GM19463 (cell line): ENCODE measurements at regions not wholly inside any gene's neighbourhood (a gene's known extent, or its start where the extent isn't known, plus 50 kb on each side); places are given as distances from the start of the nearest gene placed in this dataset.

Experiments used
- ATAC-seq: cut with Tn5 transposase; IDR thresholded peaks from one replicate; pipeline ENCODE4 v1.9.1; 2021; ENCODE audit warnings: mild to moderate bottlenecking, moderate library complexity; ENCODE audit not compliant: unreplicated experiment

DNA sequence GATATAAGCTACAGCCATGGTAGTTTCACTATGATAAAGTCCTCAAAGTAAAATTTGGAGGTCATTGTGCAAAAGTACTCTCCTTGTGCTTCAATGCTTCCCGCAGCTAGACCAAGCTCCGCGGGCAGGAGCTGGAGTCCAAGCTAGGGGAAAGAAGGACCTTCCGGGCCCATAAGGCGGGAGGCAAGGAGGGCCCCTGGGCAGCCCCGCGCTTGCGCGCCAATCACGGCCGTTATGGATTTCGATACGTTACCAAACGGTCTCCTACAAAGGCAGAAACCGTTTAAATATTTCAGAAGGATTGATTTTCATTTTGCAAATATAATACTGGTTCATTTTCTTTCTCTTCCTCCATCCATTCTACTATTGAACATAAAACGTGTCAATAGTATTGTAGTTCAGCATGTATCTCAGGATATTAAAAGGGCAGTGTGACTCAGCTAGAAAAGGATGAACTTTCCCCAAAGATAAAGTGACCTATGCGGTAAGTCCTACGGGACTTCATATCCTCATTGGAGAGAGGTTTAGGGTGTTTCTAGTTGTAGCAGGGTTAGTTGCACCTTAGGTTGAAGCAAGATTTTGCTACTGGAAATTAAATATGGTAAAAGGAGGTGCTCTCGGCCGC is 128.0 kb downstream of the KIF20B start:
- ATAC-seq, result no peak

DNA sequence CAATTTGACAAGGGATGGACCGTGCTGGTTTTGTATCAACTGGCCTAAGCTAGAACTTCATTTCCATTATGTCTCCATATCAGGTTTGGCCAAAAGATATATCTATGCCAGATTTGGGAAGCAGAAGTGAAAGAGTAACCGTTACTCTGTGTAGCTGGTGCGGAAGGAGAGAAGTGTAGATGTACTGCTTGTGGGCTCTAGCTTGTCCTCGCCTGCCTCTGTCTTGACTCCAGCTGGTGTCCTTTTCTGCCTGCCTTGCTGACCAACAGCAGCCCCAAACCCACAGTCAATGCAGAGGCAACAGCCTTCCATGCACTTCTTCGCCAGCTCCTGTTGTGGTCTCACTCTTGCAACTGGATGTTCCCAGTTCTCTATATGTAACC is 128.5 kb downstream of the KIF20B start:
- no peak for ATAC-seq

DNA sequence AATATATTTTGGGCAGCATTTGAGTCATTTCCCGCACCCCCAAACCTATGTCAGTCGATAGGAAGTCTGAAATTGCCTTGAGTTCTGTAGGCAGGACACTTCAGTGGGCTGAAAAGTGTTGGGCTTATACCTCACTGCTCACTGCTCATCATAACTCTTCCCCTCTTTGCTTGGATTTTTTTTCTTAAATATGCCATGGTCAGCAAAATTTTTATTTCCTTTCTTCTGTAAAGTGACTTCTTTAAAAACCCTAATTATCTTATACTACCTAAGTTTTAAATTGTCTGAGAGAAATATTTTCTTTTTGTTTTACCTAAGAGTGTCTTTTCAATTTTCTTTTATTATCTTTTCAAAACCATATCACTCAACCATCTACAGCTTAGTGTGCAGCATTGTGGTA is 129.2 kb downstream of the KIF20B start:
- ATAC-seq, result no peak

DNA sequence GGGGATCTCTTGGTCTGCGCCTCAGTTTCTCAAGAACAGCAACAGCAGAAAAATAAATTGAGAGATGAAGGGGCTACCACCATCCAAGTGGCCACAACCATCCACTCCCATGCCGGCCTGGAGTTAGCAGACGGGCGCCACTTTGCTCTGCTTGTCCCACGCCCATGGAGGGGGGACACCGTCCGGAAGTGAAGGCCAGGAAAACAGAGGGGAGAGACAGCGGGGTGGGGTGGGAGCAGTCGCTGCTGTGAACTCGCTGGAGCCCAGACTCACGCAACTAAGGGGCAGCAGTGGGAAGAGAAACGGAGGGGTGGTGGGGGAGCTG is 135.4 kb downstream of the KIF20B start:
- no peak for ATAC-seq

DNA sequence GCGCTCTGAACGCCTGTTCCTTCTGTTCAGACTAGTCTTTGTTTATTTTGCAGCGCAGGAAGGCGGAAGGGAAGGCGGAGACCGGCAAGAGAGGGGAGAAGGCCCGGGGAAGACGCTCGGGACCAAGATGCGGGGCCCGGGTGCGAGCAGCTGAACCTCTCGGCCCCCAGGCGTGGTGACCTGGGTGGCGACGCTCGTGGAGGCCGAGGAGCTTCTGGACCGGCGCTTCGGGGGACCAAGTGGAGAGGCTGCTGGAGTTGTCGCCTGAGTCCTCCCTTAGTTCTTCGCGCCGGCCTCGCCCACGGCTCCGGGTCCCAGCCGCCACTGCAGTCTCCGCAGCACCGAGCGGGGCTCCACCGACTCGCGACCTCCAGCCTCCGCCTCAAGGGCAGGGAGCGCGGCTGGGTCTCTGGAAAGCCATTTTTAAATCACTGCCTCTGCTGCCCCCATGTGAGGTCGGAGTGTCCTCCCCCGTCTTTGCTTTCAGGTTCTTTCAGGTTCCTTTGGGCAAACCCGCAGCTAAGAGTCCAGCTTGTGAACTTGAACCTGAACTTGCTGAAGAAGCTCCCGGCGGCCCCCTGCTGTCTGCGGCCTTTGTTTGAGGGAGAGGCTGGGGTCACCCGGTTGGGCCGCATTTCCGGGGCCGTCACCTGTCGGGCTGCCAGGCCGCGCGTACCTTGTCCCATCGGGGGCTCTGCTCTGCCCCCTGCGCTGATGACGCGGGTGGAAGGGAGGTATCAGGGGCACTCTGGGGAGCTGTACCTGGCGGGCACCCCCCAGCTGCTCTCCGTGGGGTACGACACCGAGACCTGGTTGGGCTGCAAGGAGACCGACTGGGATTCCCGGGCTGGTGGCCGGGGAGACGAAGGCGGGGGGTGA is 136.0 kb downstream of the KIF20B start:
- peak; percentile 49 for ATAC-seq

DNA sequence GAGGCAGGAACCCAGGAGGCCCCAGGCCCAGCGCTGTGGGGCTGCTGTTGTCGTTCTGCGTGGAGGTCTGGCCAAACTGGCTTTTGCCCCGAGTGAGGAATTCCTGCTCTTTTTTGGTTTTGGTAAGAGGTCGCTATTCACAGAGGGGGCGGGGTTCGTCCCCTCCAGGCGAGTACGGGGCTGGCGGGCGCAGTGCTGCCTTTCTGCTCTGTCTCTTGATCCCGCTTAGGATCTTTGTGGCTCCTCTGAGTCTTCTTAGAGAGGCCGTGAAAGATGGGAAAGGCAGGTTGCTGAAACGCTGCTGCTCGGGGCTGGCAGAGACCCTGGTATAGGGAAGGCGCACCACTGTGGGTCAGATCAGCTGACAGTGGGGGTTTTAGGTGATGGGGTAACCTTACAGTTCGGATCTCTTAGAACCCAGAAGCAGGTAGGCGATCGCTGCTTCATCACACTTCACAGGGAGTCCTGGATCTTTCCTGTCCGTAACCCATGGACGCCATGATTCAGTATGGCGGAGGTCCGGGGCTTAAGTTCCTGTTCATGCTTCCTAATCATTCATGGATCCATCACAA is 136.7 kb downstream of the KIF20B start:
- ATAC-seq, result peak; percentile 13

DNA sequence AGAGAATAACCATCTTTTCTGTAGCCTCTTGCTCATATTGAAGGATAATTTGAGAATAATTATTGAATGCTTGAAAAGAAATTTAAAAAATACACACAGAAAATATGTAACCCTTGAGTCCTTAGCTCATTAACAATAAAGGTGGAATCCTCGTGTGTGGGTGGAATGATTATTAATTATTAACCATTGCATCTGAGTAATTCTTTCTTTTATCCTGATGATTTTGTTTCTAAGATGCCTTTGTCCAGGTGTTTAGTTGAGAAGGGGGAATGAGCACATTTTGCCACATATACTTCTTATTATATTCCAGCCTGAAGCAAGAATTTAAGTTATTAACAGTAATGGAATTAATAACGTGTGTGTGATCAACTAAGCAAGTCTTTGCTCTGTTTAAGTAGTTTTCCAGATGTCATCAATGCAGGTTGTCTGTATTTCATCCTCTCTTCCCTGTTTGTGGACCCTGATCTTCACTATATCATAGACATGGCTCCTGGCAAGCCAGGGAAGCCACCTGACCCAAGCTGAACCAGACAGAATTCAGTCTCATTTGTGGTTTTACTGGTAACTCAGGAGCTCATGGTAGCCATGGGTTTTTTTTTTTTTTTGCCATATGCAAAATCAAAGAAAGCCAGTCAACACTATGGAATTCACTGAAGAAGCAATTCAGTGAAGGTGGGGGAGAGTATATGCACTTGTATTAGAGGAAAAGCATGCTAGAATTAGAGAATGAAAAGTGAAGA is 144.3 kb downstream of the KIF20B start:
- no peak for ATAC-seq

DNA sequence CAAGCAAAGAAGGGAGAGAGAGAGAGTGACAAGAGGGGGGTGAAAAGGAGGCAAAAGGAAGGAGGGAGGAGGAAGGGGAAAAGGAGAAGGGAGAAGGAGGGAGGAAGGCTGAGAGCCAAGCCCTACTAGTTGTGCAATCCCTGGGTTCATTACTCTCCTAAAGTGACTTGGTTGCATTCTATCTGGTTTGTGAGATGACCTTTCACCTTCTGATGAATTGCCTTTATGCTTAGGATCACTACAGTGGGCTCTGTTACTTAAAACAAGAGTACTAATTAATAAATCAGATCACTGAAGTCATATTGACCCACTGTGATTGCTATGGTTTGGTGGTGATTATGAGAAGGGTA is 144.9 kb downstream of the KIF20B start:
- no peak for ATAC-seq

DNA sequence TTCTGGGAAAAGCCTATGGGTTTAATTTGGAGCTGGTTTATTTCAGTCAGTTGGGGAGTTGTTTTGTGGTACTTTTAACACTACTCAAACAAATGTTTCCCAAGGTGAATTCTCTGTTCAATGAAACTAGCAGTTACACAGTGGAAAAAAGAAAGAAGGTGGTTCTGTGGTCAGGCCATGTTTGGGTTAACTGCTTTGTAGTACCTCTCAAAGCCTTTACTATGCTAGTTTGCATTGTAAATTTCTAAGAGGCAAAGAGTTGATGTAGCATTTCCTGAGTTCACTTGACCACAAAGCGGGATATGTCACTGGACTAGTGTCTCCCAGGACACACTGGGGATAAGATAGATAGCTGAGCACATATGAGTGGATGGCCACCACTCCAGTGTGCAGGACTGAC is 145.4 kb downstream of the KIF20B start:
- peak; percentile 60 for ATAC-seq

DNA sequence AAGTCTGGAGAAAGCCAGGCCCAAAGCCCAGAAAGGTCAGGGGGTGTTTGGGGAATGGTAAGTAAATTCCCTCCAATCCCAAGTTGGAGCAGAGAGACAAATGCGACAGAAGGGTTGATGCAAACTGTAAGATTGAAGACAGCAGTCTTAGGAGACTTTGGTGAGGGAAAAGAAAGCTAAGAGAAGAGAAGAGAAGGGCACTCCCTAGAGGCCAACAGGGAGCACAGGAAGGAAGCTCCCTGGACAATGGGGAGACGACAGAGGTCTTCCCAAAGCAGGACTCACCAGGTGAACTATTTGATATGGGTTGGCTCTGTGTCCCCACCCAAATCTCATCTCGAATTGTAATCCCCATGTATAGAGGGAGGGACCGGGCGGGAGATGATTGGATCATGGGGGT is 151.5 kb downstream of the KIF20B start:
- no peak for ATAC-seq

DNA sequence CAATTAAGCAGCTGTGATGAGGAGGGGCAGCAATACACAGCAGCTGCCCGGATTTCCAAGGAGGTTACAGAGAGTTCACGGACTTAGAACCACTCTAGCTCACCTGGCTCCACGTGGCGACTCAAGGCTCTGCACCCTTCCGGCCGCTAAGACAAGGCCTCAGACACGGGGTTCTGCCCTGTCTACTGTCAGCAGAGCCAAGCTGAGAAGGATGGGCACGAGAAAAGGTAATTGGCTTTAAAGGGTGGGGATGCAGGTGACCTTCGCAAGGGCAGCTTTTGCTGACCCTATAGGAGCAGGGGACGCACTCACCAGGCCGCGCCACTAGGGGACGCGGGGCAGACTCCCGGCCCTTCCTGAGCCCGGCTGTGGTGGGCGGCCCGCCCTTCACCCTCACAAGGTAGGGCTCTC is 152.4 kb downstream of the KIF20B start:
- no peak for ATAC-seq

DNA sequence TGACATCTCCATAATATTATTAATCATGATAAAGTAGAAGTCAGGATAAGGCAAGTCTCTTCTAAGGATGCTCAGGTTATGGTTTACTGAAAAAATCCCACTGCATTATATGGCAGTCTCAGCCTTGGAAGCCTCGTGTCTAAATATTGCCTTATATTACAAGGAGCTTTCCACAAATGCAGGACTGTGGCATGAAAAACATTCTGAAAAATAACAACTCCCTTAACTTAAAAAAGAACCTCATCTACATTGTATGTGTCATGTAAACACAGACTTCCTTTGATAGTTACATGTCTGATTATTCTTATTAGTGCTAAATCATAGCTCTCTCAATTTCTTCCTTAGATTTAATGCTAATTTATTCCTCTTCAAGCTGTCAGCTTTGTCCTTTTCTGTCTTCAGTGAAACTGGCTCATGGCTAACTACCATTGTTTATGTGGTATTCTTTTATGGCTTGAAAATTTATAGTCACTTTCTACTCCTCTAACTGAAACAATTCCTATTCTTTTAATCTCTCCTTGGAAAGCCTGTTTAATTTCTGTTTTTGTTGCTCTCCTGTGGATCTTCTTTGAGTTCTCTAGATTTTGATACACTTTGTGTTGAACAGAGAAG is 156.1 kb downstream of the KIF20B start:
- no peak for ATAC-seq

DNA sequence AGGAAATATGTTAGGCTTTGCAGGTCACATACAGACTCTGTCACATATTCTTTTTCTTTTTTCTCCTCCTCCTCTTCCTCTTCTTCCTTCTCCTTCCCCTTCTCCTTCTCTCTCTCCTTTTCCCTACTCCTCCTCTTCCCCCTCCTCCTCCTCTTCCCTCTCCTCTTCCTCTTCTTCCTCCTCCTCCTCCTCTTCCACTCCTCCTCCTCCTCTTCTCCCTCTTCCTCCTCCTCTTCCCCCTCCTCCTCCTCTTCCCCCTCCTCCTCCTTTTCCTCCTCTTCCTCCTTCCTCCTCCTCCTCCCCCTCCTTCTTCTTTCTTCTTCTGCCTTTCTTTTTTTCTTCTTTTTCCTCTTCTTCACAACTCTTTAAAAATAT is 159.8 kb downstream of the KIF20B start:
- no peak for ATAC-seq

DNA sequence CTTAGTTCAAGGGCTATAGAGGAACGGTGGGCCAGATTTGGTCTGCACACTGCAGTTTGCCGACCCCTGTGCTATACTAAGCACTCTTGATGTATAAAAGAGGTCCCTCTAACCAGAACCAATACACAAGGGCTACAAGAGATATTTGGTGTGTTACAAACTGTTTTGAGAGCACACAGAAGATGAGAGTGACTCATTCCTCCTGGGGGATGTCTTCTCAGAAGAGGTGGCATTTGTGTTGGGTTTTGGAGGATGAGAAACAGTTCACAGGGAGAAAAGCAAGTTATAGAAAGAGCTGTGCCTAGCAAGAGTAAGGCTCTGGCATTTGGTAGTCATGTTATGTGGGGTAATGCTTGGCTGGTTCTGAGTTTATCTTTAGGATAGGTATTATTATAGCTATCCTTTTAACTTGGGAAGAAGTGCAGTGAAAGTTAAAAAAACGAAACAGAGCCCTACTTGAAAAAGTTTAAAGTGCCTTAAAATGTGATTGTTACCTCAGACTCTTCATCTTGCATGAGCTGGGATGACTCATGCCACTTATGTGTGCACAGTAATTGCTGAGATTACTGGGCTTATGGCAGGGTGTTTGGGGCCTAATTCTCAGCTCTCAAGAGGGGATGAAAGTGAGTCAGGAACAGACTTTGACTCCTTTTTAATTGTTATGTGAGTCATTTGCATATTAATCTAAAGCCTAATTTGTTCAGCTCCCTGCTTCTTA is 160.4 kb downstream of the KIF20B start:
- peak; percentile 65 for ATAC-seq

DNA sequence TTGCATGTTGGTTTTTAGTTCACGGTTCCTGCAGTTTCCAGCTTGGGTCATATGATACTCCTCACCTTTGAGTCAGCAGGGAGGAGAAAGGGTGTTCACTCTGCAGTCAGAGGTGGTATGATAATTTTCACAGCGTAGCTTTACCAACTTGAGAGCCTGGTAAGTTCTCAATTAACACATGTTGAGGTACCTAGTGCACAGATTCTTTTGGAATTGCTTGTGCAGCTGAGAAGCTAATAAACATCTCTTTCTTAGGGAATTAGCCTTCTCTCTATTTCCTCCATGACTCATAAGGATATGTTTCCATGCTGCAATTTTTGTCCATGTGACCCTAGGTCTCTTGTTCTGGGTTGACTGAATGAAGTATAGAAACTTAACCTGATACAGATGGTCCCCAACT is 166.6 kb downstream of the KIF20B start:
- no peak for ATAC-seq

DNA sequence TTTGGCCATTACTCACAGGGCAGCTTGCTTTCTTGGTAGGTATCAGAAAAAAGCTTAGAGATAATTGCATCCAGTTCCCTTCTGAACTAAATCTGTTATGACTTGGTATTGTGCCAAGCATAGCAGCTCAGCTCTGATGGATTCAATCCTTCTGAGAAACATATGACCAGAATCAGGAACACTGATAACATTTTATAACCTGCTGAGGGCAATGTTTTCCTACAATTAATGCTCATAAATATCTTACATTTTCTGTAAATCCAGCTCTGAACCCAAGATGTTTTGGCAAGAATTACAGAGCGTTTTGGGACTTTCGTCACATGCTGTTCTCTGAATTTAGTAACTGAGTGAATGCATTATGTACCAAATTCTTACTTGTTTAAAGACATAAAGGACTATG is 167.8 kb downstream of the KIF20B start:
- ATAC-seq, result no peak

DNA sequence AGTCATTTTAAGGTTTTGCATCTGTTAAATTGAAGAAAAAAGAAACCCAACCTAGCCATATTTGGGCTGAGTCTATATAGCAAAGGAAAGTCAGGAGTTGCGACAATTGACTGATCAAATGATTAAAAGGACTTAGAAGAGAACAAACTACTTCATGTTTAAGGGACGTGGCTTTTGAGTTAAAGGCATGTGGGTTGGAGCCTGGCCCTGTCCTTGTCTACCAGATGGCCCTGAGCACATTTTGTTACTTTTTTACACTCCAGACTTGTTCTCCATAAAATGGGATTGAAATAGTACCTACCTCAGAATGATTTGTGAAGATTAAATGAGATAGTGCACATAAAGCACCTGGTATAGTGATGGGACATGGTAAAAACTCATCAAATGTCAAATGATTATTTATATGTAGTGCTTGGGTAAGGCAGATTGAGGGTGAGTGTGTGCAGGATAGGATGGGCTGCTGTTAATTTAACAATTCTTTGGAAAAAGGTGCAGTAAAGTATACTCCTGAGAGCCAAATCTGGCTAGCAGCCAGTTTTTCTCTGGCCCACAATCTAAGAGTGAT is 168.3 kb downstream of the KIF20B start:
- ATAC-seq, result no peak

DNA sequence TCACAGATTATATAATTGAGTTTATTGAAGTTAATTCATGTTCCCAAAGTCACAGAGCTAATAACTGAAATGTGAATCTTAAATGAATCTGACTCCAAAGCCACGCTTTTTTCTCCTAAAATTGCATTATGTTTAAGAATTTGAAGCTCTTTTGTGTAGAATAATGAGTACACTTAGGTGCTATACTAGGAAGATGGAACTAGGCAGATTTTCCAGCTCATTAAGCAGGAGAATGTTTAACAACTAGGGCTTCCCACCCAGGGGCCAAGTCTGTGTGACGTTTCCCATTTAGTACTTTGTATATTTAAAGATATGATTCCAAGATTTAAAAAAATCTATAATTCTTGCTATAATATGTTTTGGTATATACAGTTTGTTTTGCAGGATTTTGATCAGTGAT is 169.5 kb downstream of the KIF20B start:
- ATAC-seq, result no peak

DNA sequence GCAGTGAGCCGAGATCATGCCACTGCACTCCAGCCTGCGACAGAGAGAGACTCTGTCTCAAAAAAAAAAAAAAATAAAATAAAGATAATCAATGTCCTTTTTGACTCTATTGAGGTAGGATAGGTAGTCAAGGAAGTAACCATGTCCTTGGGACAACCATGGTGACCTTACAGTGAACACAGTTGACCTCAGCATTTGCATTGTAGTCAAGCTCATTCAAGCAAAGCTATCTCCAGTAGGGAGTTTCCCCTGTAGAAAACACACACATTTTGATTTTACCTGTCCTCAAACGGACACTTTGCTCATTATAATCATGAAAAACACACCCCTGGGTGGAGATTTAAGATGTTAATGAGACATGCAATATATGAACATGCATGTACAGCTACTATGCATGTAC is 171.7 kb downstream of the KIF20B start:
- peak; percentile 88 for ATAC-seq

DNA sequence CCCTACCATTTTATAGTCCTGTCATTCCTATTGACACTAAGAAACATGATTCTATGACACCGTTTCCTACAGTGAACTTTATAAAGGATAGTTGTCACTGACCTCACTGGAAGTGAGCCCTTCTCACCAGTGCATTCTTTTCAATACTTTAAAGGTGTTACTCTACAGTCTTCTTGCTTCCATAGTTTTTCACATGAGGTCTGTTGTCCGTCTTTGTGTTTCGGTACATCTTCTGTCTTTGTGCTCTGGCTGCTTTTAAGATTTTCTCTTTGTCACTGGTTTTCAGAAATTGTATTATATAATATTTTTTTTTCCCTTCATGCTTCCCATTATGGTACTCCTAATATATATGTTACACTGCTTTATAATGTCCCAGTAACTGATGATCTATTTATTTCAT is 174.2 kb downstream of the KIF20B start:
- no peak for ATAC-seq
